Activated CD4-positive, alpha-beta T cell treated with anti-CD3 and anti-CD28 coated beads, Interleukin-2, amount 10 ng/mL, durations not matched to agents 7 days and 5 days (primary cell): ENCODE measurements at regions not wholly inside any gene's neighbourhood (a gene's known extent, or its start where the extent isn't known, plus 50 kb on each side); places are given as distances from the start of the nearest gene placed in this dataset.
"Not testable (repeated sequence)": the region's sequence is repeated elsewhere in the genome, so short reads cannot be mapped to it uniquely, and the experiment has no call there.

Source experiments
- CTCF ChIA-PET: fragments of 350-600 bp; sonication (Branson Sonifier 250); formaldehyde crosslinking; loops from one replicate; lab custom pipeline; 2021; ENCODE audit warnings: antibody characterized with exemption; lab: Charles Lee
- POLR2A ChIA-PET: fragments of 350-600 bp; sonication (Branson Sonifier 250); formaldehyde crosslinking; loops from one replicate; lab custom pipeline; 2021; ENCODE audit warnings: antibody characterized with exemption; lab: Charles Lee
- DNase-seq: peaks from one replicate; pipeline ENCODE4 v3.0.0-alpha.2; 2020
- H3K27ac Mint-ChIP-seq: one replicate; pipeline ENCODE4 v1.8.0; 2021; ENCODE audit warnings: mild to moderate bottlenecking, moderate library complexity, mixed read lengths
- H3K27me3 Mint-ChIP-seq: one replicate; pipeline ENCODE4 v1.8.0; 2021; ENCODE audit warnings: mixed read lengths
- H3K36me3 Mint-ChIP-seq: one replicate; pipeline ENCODE4 v1.8.0; 2021; ENCODE audit warnings: low read depth, mixed read lengths
- H3K4me1 Mint-ChIP-seq: one replicate; pipeline ENCODE4 v1.8.0; 2021; ENCODE audit warnings: mixed read lengths
- H3K4me3 Mint-ChIP-seq: one replicate; pipeline ENCODE4 v1.8.0; 2021; ENCODE audit warnings: mild to moderate bottlenecking, moderate library complexity, mixed read lengths
- H3K9me3 Mint-ChIP-seq: one replicate; pipeline ENCODE4 v1.8.0; 2021; ENCODE audit warnings: mixed read lengths

- CTCF ChIA-PET, result no interaction called here
- no peaks in the 10 kb centered on the region for H3K36me3 Mint-ChIP-seq
- DNase-seq, result no peak
- H3K27me3 Mint-ChIP-seq, result no peaks in the 10 kb centered on the region
- no peak overlapping the region for H3K27ac Mint-ChIP-seq
- POLR2A ChIA-PET, result no interaction called here
- no peaks in the 10 kb centered on the region for H3K9me3 Mint-ChIP-seq
- no peak overlapping the region for H3K4me3 Mint-ChIP-seq
- no peaks in the 10 kb centered on the region for H3K4me1 Mint-ChIP-seq
Observed at GRCh38 chr3:191119415-191120295, 79.4 kb upstream of the OSTN start.

DNA sequence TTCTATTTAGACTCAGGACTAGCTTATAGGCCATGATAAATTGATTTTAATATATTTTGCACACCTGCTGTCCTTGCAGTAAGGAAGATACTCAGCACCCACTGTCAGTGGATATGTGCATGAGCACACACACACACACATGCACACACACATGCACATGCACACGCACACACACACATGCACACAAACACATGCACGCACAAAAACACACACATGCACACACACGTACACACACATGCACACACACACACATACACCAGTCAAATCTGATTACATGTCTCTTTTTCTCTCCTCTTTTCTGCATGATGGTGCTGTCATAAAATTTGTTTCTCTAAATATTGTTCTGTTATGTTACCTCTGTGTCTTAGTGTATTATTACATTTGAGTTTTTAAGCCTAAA lies 87.3 kb upstream of the OSTN start:
- POLR2A ChIA-PET, result no interaction called here
- H3K27ac Mint-ChIP-seq, result no peak overlapping the region

GRCh38 chr3:191105418-191105817 lies 93.6 kb upstream of the OSTN start:
- POLR2A ChIA-PET, result no interaction called here
- Mint-ChIP-seq H3K36me3 (no peaks in the 10 kb centered on the region), H3K9me3 (no peaks in the 10 kb centered on the region), H3K4me1 (no peaks in the 10 kb centered on the region), H3K27ac (no peak overlapping the region), H3K4me3 (no peak overlapping the region), H3K27me3 (no peaks in the 10 kb centered on the region)
- DNase-seq, result no peak
- CTCF ChIA-PET, result no interaction called here

More for the DNA sequence above, 87.3 kb upstream of the OSTN start:
- Mint-ChIP-seq H3K9me3 (no peaks in the 10 kb centered on the region), H3K4me1 (no peaks in the 10 kb centered on the region), H3K27me3 (no peaks in the 10 kb centered on the region), H3K4me3 (no peak overlapping the region), H3K36me3 (no peaks in the 10 kb centered on the region)
- DNase-seq, result no peak
- CTCF ChIA-PET, result no interaction called here

DNA sequence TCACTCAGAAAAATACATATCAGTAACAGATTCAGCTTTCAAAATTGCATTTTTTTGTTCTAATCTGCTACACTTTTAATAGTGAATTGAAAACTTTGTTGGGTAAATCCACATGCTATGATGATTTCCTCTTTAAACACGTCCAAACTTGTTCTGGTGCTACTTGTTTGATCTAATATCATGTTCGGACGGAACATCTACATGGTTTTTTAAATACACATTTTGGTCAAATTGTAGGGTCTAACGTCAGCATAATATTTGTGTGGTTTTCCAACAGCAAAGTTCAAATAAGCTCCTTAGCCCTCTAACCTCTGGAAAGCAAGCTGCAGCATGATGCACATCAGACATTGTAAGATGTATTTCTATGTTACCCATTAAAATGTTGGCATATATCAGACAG lies 98.5 kb upstream of the OSTN start:
- POLR2A ChIA-PET, result no interaction called here
- no peak overlapping the region for H3K27ac Mint-ChIP-seq
- no peaks in the 10 kb centered on the region for H3K27me3 Mint-ChIP-seq
- no peaks in the 10 kb centered on the region for H3K9me3 Mint-ChIP-seq
- no peaks in the 10 kb centered on the region for H3K36me3 Mint-ChIP-seq
- no peak overlapping the region for H3K4me3 Mint-ChIP-seq
- H3K4me1 Mint-ChIP-seq, result no peaks in the 10 kb centered on the region
- CTCF ChIA-PET, result no interaction called here
- no peak for DNase-seq

DNA sequence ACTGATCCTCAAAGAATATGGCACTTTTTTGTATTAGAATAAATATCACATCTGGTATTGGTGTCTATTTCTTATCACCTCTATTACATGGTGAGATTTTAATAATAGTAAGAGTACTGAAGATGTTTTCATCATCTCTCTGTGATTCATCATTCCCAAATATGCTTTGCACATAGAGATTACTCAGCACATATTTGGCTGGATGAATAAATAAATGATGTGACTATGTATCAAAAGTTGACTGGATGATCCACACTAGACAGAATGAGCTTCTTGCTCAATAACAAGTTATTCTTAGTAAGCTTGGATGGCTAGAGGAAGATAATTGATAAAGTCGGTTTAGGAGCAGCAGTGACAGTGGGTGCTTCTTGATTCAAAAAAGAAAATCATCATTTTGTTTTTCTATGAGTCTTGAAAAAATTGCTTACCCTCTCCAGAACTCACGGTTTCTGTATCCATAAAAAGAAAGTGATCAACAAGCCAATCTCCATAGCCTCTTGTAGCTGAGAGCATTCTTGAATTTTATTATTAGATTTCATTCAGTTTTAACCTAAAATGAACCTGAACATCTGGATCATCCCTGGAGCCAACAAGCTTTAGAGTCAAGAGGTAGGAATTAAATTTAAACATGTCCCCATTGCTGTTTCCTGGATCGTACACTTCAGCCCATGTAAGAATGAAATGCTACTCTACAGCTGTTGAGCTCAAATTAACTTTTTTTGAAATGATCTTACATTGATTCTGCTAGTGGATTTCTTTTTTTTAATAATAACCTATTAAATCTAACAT lies 104.8 kb upstream of the OSTN start:
- ChIA-PET CTCF (no interaction called here), POLR2A (no interaction called here)
- no peaks in the 10 kb centered on the region for H3K27me3 Mint-ChIP-seq
- no peak for DNase-seq
- no peaks in the 10 kb centered on the region for H3K4me1 Mint-ChIP-seq
- no peaks in the 10 kb centered on the region for H3K9me3 Mint-ChIP-seq
- no peak overlapping the region for H3K4me3 Mint-ChIP-seq
- no peaks in the 10 kb centered on the region for H3K36me3 Mint-ChIP-seq
- H3K27ac Mint-ChIP-seq, result peak overlapping the region; percentile 4

DNA sequence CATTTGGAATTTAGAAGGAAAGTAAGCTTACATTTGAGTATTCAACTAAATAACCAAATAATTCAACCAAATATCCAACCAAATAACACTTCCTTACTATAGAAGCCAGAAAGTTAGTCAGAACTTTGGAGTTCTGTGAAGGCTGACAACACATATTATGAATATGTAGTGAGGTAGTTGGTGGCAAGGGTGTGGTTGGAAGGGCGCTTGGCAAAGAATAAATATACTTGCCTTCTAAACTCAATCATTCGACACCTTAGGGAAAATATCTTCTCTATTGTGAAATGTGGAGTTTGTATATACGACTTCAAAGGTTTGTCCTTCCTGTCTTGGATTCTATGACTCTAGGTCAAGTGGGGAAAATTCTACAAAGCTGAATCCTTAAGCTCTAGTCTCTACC lies 111.7 kb upstream of the OSTN start:
- no peak for DNase-seq
- no peaks in the 10 kb centered on the region for H3K27me3 Mint-ChIP-seq
- H3K9me3 Mint-ChIP-seq, result no peaks in the 10 kb centered on the region
- no peaks in the 10 kb centered on the region for H3K4me1 Mint-ChIP-seq
- no peak overlapping the region for H3K4me3 Mint-ChIP-seq
- no peak overlapping the region for H3K27ac Mint-ChIP-seq
- POLR2A ChIA-PET, result no interaction called here
- H3K36me3 Mint-ChIP-seq, result no peaks in the 10 kb centered on the region
- CTCF ChIA-PET, result no interaction called here

- H3K36me3 Mint-ChIP-seq, result no peaks in the 10 kb centered on the region
- ChIA-PET CTCF (no interaction called here), POLR2A (no interaction called here)
- H3K4me3 Mint-ChIP-seq, result no peak overlapping the region
- H3K27me3 Mint-ChIP-seq, result no peaks in the 10 kb centered on the region
- DNase-seq, result no peak
- H3K9me3 Mint-ChIP-seq, result peaks cover 2% of the 10 kb centered on the region
- H3K27ac Mint-ChIP-seq, result no peak overlapping the region
- no peaks in the 10 kb centered on the region for H3K4me1 Mint-ChIP-seq
Observed at GRCh38 chr3:191085091-191085490, 114.0 kb upstream of the OSTN start.

DNA sequence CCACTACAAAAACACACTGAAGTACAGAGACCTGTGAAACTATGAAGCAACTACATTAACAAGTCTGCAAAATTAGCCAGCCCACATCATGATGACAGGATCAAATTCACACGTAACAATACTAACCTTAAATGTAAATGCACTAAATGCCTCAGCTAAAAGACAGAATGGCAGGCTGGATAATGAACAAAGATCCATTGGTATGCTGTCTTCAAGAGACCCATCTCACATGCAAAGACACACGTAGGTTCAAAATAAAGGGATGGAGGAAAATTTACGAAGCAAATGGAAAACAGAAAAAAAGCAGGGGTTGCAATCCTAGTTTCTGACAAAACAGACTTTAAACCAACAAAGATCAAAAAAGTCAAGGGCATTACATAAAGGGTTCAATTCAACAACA lies 120.1 kb upstream of the OSTN start:
- DNase-seq, CTCF ChIA-PET, H3K9me3 Mint-ChIP-seq, H3K4me1 Mint-ChIP-seq, POLR2A ChIA-PET, H3K36me3 Mint-ChIP-seq, H3K27me3 Mint-ChIP-seq, H3K27ac Mint-ChIP-seq, H3K4me3 Mint-ChIP-seq: not testable (repeated sequence)

- H3K36me3 Mint-ChIP-seq, result no peaks in the 10 kb centered on the region
- POLR2A ChIA-PET, result no interaction called here
- no peak overlapping the region for H3K4me3 Mint-ChIP-seq
- no peak overlapping the region for H3K27ac Mint-ChIP-seq
- H3K27me3 Mint-ChIP-seq, result no peaks in the 10 kb centered on the region
- CTCF ChIA-PET, result no interaction called here
- DNase-seq, result no peak
- peaks cover 6% of the 10 kb centered on the region for H3K9me3 Mint-ChIP-seq
- H3K4me1 Mint-ChIP-seq, result no peaks in the 10 kb centered on the region
Observed at GRCh38 chr3:191076903-191077552, 122.0 kb upstream of the OSTN start.

- Mint-ChIP-seq H3K9me3 (peaks cover 4% of the 10 kb centered on the region), H3K36me3 (no peaks in the 10 kb centered on the region), H3K4me3 (no peak overlapping the region), H3K27me3 (no peaks in the 10 kb centered on the region), H3K4me1 (no peaks in the 10 kb centered on the region), H3K27ac (no peak overlapping the region)
- DNase-seq, result no peak
- ChIA-PET CTCF (no interaction called here), POLR2A (no interaction called here)
Observed at GRCh38 chr3:191074511-191074910, 124.5 kb upstream of the OSTN start.

DNA sequence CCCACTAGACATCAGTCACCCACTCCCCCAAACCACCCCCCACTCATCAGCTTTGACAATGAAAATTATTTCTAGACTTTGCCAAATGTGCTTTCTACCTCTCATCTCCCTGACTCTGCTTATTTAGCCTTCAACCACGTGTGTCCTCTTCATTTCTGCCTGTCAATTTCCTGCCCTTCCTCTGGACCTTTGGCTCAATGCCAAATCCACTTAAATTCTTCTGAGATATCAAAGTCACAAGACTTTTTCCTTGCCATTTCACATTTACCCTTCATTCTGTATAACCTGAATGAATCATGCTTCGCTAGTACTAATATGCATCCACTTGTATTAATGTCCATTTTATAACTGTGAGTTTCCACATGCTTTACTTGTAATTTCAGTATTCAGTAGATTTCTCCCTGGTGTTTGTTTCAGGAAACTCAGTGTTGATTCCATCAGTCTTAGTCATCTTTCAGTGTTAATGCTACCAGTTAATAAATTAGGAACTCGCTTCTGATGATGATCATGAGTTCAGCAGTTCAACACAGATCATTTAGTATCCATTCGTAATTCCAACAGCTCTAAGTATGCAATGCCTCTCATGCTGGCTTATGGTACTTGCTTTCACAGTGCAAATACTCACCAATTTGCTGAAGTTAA lies 128.2 kb upstream of the OSTN start:
- no peaks in the 10 kb centered on the region for H3K9me3 Mint-ChIP-seq
- no peaks in the 10 kb centered on the region for H3K36me3 Mint-ChIP-seq
- H3K27me3 Mint-ChIP-seq, result no peaks in the 10 kb centered on the region
- ChIA-PET CTCF (no interaction called here), POLR2A (no interaction called here)
- H3K27ac Mint-ChIP-seq, result no peak overlapping the region
- H3K4me3 Mint-ChIP-seq, result no peak overlapping the region
- no peak for DNase-seq
- H3K4me1 Mint-ChIP-seq, result no peaks in the 10 kb centered on the region

GRCh38 chr3:191070201-191070600 lies 128.8 kb upstream of the OSTN start:
- Mint-ChIP-seq H3K4me3 (no peak overlapping the region), H3K27me3 (no peaks in the 10 kb centered on the region), H3K4me1 (no peaks in the 10 kb centered on the region), H3K36me3 (no peaks in the 10 kb centered on the region), H3K27ac (no peak overlapping the region), H3K9me3 (no peaks in the 10 kb centered on the region)
- CTCF ChIA-PET, result no interaction called here
- POLR2A ChIA-PET, result no interaction called here
- DNase-seq, result no peak
